H9 (cell line): ENCODE measurements at regions not wholly inside any gene's neighbourhood (a gene's known extent, or its start where the extent isn't known, plus 50 kb on each side); places are given as distances from the start of the nearest gene placed in this dataset.

Experiments used
- DNase-seq: peaks from one replicate; pipeline ENCODE4 v3.0.0-alpha.2; 2017
- H2AFZ ChIP-seq: one replicate; pipeline ENCODE4 v1.6.1; 2013; ENCODE audit warnings: mild to moderate bottlenecking, low read length, control low read depth, moderate library complexity
- H2AK5ac ChIP-seq: 2 replicates; pipeline ENCODE4 v1.6.1; 2013; ENCODE audit warnings: low read length, control low read depth, mixed read lengths; ENCODE audit not compliant: insufficient read length
- H2BK120ac ChIP-seq: one replicate; pipeline ENCODE4 v1.6.1; 2013; ENCODE audit warnings: low read depth, mild to moderate bottlenecking, low read length, control low read depth, inconsistent platforms; ENCODE audit not compliant: poor library complexity, severe bottlenecking
- H2BK12ac ChIP-seq: 2 replicates; pipeline ENCODE4 v1.6.1; 2013; ENCODE audit warnings: low read length, control low read depth, mixed read lengths, low read depth; ENCODE audit not compliant: insufficient read length
- H2BK15ac ChIP-seq: 2 replicates; pipeline ENCODE4 v1.6.1; 2013; ENCODE audit warnings: low read depth, low read length, control low read depth
- H2BK20ac ChIP-seq: one replicate; pipeline ENCODE4 v1.6.1; 2013; ENCODE audit warnings: low read depth, mild to moderate bottlenecking, low read length, control low read depth, inconsistent platforms; ENCODE audit not compliant: poor library complexity, severe bottlenecking
- H2BK5ac ChIP-seq: 2 replicates; pipeline ENCODE4 v1.6.1; 2013; ENCODE audit warnings: low read length, control low read depth, mixed read lengths; ENCODE audit not compliant: insufficient read length
- H3K14ac ChIP-seq: 2 replicates; pipeline ENCODE4 v1.6.1; 2013; ENCODE audit warnings: low read length, control low read depth; ENCODE audit not compliant: insufficient read depth
- H3K18ac ChIP-seq: 2 replicates; pipeline ENCODE4 v1.6.1; 2013; ENCODE audit warnings: low read depth, mild to moderate bottlenecking, mixed read lengths, low read length, control low read depth; ENCODE audit not compliant: insufficient read length
- H3K23ac ChIP-seq: 2 replicates; pipeline ENCODE4 v1.6.1; 2013; ENCODE audit warnings: low read length, control low read depth, mixed read lengths, low read depth; ENCODE audit not compliant: insufficient read length
- H3K23me2 ChIP-seq: 2 replicates; pipeline ENCODE4 v1.6.1; 2013; ENCODE audit warnings: low read depth, mild to moderate bottlenecking, mixed read lengths, low read length, control low read depth; ENCODE audit not compliant: insufficient read length, poor library complexity, severe bottlenecking
- H3K27ac ChIP-seq: 2 replicates; pipeline ENCODE4 v1.5.1; 2013; ENCODE audit warnings: low read length, control low read depth, mixed read lengths, low read depth; ENCODE audit not compliant: insufficient read length
- H3K27me3 ChIP-seq: 2 replicates; pipeline ENCODE4 v1.6.1; 2013; ENCODE audit warnings: low read length, control low read depth, inconsistent platforms; ENCODE audit not compliant: insufficient read depth
- H3K4ac ChIP-seq: 2 replicates; pipeline ENCODE4 v1.6.1; 2013; ENCODE audit warnings: low read depth, mild to moderate bottlenecking, control low read depth, inconsistent platforms, low read length, moderate library complexity
- H3K4me1 ChIP-seq: 2 replicates; pipeline ENCODE4 v1.6.1; 2013; ENCODE audit warnings: low read length, control low read depth, inconsistent platforms; ENCODE audit not compliant: insufficient read depth
- H3K4me2 ChIP-seq: 2 replicates; pipeline ENCODE4 v1.6.1; 2013; ENCODE audit warnings: low read length, control low read depth, mixed read lengths; ENCODE audit not compliant: insufficient read length, insufficient read depth
- H3K56ac ChIP-seq: 2 replicates; pipeline ENCODE4 v1.6.1; 2013; ENCODE audit warnings: low read depth, mild to moderate bottlenecking, mixed read lengths, low read length, control low read depth; ENCODE audit not compliant: insufficient read length
- H3K79me1 ChIP-seq: 2 replicates; pipeline ENCODE4 v1.6.1; 2013; ENCODE audit warnings: low read depth, mild to moderate bottlenecking, moderate library complexity, low read length, control low read depth, inconsistent platforms; ENCODE audit not compliant: insufficient read depth, poor library complexity, severe bottlenecking
- H3K79me2 ChIP-seq: 2 replicates; pipeline ENCODE4 v1.6.1; 2013; ENCODE audit warnings: low read length, control low read depth, inconsistent platforms; ENCODE audit not compliant: insufficient read depth
- H3K9ac ChIP-seq: 2 replicates; pipeline ENCODE4 v1.6.1; 2013; ENCODE audit warnings: low read length, control low read depth, mixed read lengths; ENCODE audit not compliant: insufficient read length; ENCODE audit errors: extremely low read depth
- H3K9me3 ChIP-seq: one replicate; pipeline ENCODE4 v1.6.1; 2013; ENCODE audit warnings: low read depth, low read length, inconsistent platforms; ENCODE audit not compliant: control insufficient read depth
- H3T11ph ChIP-seq: one replicate; pipeline ENCODE4 v1.6.1; 2013; ENCODE audit warnings: mild to moderate bottlenecking, low read length, control low read depth, inconsistent platforms
- H4K20me1 ChIP-seq: one replicate; pipeline ENCODE4 v1.6.1; 2013; ENCODE audit not compliant: control insufficient read depth, insufficient read length, insufficient read depth
- H4K5ac ChIP-seq: 2 replicates; pipeline ENCODE4 v1.6.1; 2013; ENCODE audit warnings: low read depth, mild to moderate bottlenecking, mixed read lengths, low read length, control low read depth; ENCODE audit not compliant: insufficient read length
- H4K8ac ChIP-seq: replicated peaks from 2 replicates; pipeline ENCODE4 v1.6.1; 2013; ENCODE audit warnings: low read length, control low read depth, mixed read lengths, low read depth; ENCODE audit not compliant: insufficient read length
- H4K91ac ChIP-seq: 2 replicates; pipeline ENCODE4 v1.6.1; 2013; ENCODE audit warnings: low read depth, mild to moderate bottlenecking, moderate library complexity, mixed read lengths, low read length, control low read depth; ENCODE audit not compliant: insufficient read length
- H3K27ac Mint-ChIP-seq, 3 experiments: 2 replicates in 2 of 3; 3 replicates in 1 of 3; pipeline ENCODE4 v1.8.0; 2020 to 2021; ENCODE audit warnings: mixed read lengths in 3 of 3, mild to moderate bottlenecking in 1 of 3, moderate library complexity in 1 of 3
- H3K27me3 Mint-ChIP-seq: 2 replicates; pipeline ENCODE4 v1.8.0; 2021; ENCODE audit warnings: low read depth, mild to moderate bottlenecking, moderate library complexity, mixed read lengths
- H3K36me3 Mint-ChIP-seq, 3 experiments: 2 replicates in 2 of 3; 3 replicates in 1 of 3; pipeline ENCODE4 v1.8.0; 2020 to 2021; ENCODE audit warnings: low read depth in 3 of 3, mixed read lengths in 3 of 3; ENCODE audit not compliant: insufficient read depth in 1 of 3
- H3K4me1 Mint-ChIP-seq, 2 experiments: 2 replicates each; pipeline ENCODE4 v1.8.0; 2020; ENCODE audit warnings: mixed read lengths in 2 of 2
- H3K4me3 Mint-ChIP-seq, 2 experiments: 2 replicates in 1 of 2; 3 replicates in 1 of 2; pipeline ENCODE4 v1.8.0; 2020 to 2021; ENCODE audit warnings: mild to moderate bottlenecking in 2 of 2, mixed read lengths in 2 of 2, moderate library complexity in 1 of 2
- H3K9me3 Mint-ChIP-seq, 2 experiments: 2 replicates in 1 of 2; 3 replicates in 1 of 2; pipeline ENCODE4 v1.8.0; 2020; ENCODE audit warnings: mild to moderate bottlenecking in 2 of 2, mixed read lengths in 2 of 2, moderate library complexity in 1 of 2
- whole genome bisulfite sequencing: extraction: QIAGEN DNeasy Blood & Tissue Kit; methylation state at CpG from one replicate; pipeline ENCODE4 v1.1.7; 2013; ENCODE audit warnings: missing lambda C conversion rate, low lambda C conversion rate, mixed read lengths; ENCODE audit not compliant: insufficient read length; ENCODE audit errors: extremely low coverage; 5-methylcytosine and 5-hydroxymethylcytosine counted together
- TF ChIP-seq, protein P1 (sequence below): fragments of 200-600 bp; sonication (generic); conservative IDR thresholded peaks from 3 replicates; pipeline ENCODE4 v1.8.0; 2021; ENCODE audit warnings: antibody characterized with exemption, mild to moderate bottlenecking

DNA sequence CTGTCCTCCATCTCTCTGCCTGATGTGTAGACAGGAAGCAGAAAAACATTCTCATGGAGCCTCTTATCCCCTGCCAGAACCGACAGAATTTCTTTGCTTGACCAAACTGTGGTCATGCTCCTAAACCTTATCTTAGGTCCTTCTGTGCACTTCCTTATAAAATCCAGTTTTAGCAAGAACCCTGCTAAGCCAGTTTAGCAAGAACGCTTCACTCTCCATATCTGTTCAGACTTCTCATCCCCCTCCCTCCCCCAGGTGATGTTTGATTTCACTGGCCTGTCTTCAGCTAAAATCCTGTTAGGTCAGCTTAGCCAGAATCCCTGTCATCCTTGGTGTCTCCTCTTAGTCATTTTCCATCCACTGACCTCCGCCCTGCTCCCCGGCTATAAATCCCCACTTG, 1130.9 kb upstream of the PRKX start:
- Histone ChIP-seq H2AK5ac (no peak overlapping the region), H2BK20ac (no peak overlapping the region), H2BK15ac (no peak overlapping the region), H3K27ac (no peak overlapping the region), H3K23ac (no peak overlapping the region), H2BK5ac (no peak overlapping the region), H3K18ac (no peak overlapping the region), H3K79me2 (no peaks in the 10 kb centered on the region), H3K4me2 (no peak overlapping the region), H3K9me3 (no peaks in the 10 kb centered on the region), H3K4me1 (no peaks in the 10 kb centered on the region), H3K23me2 (no peaks in the 10 kb centered on the region), H3K9ac (no peak overlapping the region), H3K14ac (no peak overlapping the region), H3K27me3 (no peaks in the 10 kb centered on the region), H4K91ac (no peak overlapping the region), H3K56ac (no peak overlapping the region), H2BK12ac (no peak overlapping the region), H4K8ac (no peak overlapping the region), H3K4ac (no peak overlapping the region), H2BK120ac (no peak overlapping the region), H4K5ac (no peak overlapping the region), H4K20me1 (no peaks in the 10 kb centered on the region), H2AFZ (no peak overlapping the region), H3T11ph (no peak overlapping the region), H3K79me1 (no peaks in the 10 kb centered on the region)
- no peak overlapping the region; a peak in 1 of 7 replicates for H3K27ac Mint-ChIP-seq
- no peaks in the 10 kb centered on the region for H3K27me3 Mint-ChIP-seq
- H3K36me3 Mint-ChIP-seq: no peaks in the 10 kb centered on the region; a peak in 2 of 7 replicates
- H3K4me1 Mint-ChIP-seq: no peaks in the 10 kb centered on the region
- peaks cover 2 to 5% of the 10 kb centered on the region in 2 experiments; a peak in 4 of 5 replicates for H3K9me3 Mint-ChIP-seq
- no CpG with 5 or more reads among the region's 4 CpGs for WGBS
- no peak for DNase-seq
- TF ChIP-seq, protein P1, sequence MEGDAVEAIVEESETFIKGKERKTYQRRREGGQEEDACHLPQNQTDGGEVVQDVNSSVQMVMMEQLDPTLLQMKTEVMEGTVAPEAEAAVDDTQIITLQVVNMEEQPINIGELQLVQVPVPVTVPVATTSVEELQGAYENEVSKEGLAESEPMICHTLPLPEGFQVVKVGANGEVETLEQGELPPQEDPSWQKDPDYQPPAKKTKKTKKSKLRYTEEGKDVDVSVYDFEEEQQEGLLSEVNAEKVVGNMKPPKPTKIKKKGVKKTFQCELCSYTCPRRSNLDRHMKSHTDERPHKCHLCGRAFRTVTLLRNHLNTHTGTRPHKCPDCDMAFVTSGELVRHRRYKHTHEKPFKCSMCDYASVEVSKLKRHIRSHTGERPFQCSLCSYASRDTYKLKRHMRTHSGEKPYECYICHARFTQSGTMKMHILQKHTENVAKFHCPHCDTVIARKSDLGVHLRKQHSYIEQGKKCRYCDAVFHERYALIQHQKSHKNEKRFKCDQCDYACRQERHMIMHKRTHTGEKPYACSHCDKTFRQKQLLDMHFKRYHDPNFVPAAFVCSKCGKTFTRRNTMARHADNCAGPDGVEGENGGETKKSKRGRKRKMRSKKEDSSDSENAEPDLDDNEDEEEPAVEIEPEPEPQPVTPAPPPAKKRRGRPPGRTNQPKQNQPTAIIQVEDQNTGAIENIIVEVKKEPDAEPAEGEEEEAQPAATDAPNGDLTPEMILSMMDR: no peak
- H3K4me3 Mint-ChIP-seq: no peak overlapping the region
